NCI-H146 treated with DMSO at 0.1 percent for 48 hours (cell line): ENCODE measurements at regions not wholly inside any gene's neighbourhood (a gene's known extent, or its start where the extent isn't known, plus 50 kb on each side); places are given as distances from the start of the nearest gene placed in this dataset.
"Not testable (repeated sequence)": the region's sequence is repeated elsewhere in the genome, so short reads cannot be mapped to it uniquely, and the experiment has no call there.

Source experiments
- DNase-seq: peaks from one replicate; lab custom pipeline; 2025; ENCODE audit not compliant: unreplicated experiment; lab: John Stamatoyannopoulos, UW

DNA sequence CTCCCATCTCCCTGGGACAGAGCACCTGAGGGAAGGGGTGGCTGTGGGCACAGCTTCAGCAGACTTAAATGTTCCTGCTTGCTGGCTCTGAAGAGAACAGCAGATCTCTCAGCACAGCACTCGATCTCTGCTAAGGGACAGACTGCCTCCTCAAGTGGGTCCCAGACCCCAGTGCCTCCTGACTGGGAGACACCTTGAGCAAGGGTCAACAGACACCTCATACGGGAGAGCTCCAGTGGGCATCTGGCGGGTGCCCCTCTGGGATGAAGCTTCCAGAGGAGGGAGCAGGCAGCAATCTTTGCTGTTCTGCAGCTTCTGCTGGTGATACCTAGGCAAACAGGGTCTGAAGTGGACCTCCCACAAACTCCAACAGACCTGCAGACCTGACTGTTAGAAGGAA is 436.7 kb upstream of the CHRM2 start:
- not testable (repeated sequence) for DNase-seq

DNA sequence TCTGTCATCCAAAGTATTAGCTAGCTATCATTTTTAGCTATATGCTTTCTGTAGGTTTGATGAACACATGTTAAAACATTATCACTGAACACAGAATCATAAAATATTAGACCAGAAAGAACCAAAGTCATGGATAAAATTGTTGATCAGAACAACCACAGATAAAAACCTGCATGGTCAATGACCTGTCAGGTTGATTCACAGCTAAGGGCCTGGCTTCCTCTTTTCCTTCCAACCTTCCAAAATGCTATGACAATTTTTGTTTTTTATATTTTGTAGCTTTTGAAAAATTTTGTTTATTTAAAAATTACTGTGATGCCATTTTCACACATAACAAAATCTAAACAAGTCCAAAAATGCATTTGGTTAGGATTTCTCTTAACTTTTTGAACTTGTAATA is 444.4 kb upstream of the CHRM2 start:
- no peak for DNase-seq

DNA sequence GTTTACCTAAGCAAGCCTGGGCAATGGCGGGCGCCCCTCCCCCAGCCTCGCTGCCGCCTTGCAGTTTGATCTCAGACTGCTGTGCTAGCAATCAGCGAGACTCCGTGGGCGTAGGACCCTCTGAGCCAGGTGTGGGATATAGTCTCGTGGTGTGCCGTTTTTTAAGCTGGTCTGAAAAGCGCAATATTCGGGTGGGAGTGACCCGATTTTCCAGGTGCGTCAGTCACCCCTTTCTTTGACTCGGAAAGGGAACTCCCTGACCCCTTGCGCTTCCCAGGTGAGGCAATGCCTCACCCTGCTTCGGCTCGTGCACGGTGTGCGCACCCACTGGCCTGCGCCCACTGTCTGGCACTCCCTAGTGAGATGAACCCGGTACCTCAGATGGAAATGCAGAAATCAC is 442.6 kb upstream of the MTPN start:
- not testable (repeated sequence) for DNase-seq

DNA sequence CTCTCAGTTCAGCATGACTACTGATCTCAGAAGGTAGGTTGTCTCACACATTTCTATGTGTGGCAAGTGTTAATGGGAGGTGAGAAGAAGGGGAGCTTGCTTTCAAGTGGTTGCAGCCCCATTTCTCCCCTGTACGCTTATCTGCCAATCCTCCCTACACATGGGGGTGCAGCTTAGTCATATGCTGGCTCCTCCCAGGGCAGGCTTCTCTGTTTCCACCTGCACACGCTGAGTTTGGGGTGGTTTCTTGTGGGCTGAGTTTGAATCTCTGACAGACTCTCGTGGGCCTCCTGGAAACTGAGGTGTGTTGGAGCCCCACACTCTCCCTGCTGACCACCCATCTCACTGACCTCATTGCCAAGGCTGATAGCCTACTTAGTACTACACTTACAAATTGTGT is 435.8 kb upstream of the MTPN start:
- DNase-seq, result no peak

DNA sequence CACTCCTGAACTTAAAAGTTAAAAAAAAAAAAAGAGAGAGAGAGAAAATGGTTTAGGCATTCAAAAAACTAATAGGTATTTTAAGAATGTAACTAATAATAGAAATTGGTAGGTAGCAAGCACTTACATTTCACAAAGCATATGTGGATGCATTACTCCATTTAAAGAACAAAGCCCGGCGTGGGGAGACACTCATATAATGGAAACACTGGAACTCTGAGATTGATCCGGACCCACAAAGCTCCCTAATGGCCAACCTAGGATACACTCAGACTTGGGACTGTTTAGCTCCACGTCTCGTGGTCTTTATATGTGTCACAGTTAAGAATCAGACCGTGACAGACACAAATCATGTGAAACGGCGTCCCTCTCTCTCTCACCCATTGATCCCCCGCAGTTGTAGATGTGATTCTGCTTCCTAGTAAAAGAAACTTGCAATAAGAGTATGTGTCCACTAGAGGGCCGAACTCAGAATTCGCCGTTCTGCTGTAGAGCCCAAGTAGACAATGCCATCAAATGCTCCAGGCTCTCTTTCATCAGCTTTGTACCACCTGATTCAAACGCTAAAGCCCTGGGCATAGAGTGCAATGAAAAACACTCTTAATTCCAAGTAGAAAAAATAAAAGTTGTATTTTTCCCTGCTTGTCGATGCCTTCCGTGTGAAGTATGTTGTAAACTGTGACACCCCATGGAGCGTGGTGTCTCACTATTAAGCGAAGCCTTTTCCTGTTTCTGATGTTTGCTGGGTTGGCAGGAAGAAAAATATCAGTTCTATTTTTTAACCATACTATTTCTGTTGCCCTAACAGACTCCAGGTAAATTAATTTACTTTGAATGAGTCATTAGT is 429.0 kb upstream of the MTPN start:
- DNase-seq, result peak; percentile 14

DNA sequence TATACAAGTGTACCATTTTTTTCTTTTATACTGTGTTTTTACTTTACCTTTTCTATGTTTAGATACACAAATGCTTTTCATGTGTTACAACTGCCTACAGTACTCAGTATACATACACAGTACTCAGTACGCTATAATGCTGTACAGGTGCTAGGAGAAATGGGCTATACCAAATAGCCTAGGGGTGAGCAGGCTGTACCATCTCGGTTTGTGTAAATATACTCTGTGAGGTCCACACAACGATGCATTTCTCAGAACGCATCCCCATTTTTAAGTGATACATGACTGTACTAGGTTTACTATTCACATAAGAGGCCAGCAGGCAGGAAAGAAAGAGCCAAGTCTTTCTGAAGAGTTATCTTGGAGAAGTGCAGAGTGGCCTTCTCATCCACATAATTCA is 426.4 kb upstream of the MTPN start:
- DNase-seq, result no peak

DNA sequence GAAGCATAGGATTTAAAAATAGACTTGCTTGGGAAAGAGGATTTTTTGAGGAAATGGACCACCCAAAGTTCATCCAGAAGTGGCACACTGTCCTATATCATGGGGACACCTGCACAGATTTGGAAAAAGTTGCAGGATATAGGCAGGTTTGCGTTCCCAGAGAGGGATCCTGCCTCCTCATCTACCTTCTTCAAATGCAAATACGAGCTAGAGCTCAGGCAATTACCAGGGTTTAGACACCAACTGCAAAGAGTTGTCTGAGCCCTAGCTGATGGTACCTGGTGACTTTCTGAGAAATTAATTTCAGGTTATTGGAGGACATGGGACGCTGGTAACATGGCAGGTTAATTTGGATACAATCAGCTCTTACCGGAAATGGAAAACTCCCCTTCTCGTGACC is 423.7 kb upstream of the MTPN start:
- DNase-seq, result no peak

DNA sequence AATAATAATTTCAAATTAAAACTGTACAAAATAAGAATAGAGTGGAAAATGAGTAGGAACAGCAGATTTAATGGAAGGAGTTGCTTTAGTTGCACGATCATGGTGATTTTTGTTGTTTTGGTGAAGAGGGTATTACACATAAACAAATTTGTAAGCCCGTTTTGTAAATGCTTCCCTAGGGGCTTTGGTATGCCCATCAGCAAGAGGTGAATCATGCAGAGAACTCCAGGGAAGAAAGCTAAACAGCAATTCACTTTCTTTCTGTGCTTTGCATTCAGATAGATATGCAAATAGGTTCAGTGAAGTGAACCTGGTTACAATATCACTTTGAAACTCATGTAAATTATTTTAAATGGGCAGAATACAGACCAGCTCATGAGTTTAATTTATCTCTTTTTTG is 422.2 kb upstream of the MTPN start:
- DNase-seq, result no peak

DNA sequence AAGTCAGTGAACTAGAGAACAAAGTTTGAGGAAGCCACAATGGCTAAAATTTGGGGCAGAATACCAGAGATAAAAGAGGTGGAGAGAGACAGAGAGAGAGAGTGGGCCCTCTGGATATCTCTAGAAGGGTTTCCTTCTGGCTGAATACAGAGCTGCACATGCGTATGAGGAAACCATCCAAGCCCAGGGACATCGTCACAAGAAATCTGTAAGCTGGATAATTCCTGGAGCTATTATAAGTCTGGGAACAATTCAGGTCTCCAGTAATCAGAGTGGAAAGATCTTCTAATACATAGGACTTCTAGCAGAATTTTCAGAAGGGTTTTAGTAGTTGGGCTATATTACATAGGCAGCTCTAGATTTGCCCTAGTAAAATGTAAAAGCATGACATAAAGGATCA is 415.7 kb upstream of the MTPN start:
- DNase-seq, result no peak

DNA sequence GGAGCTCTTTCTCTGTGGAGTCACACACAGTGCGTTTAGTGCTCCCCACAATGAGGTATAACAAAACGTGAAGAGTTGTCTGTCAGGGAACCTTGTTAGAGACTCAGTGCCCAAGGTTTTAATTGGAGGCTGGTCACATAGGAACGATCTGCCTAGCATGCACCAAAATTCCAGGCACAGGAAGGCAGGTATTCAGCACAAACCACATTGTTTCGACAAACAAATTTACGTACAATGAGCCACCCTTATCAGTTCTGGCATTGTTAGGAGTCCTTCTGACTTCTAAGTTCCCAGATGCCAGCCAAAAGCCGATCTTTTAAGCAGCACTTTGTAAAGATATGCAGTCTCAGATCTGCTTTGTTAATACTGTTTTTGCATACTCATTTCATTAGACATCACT is 414.2 kb upstream of the MTPN start:
- no peak for DNase-seq

DNA sequence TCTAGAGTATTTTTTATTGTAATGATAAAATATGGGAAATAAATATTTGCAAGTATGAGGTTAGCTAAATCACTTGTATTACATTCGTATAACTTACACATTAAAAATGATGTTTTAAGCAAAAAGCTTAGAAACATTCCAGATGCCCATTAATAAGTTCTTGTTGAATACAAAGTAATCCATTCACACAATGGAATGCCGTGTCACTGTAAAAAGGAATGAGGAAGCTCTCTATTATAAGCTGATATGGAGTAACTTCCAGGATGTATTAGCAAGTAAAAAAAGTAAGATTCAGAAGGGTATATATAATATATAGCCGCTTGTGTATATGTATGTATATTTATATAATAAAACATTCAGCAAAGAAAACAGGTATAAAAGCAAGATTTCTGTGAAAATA is 412.8 kb upstream of the MTPN start:
- DNase-seq, result no peak

DNA sequence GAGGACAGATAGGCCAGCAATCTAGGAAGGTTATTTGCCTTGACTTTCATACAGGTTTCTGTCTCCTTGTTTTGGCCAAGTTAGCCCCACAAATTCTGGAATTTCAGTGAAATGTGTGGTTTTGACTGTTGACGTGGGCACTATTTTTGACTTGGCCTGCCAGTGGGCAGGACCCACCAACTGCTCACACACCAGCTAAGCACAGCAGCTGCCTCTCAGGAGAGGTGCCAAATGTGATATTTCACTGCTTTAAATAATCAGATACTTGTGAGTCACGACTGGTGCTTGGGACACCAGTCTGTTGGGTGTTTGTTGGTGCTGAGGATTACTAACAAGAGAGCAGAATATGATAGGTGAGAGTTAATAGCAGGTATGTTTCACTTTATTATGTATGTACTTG is 409.7 kb upstream of the MTPN start:
- DNase-seq, result no peak

DNA sequence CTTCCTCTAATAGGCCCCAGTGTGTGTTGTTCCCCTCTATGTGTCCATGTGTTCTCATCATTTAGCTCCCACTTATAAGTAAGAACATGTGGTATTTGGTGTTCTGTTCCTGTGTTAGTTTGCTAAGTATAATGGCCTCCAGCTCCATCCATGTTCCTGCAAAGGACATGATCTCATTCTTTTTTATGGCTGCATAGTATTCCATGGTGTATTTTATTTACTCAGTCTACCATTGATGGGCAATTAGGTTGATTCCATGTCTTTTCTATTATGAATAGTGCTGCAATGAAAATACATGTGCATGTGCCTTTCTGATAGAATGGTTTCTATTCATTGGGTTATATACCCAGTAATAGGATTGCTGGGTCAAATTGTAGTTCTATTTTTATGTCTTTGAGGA is 394.2 kb upstream of the MTPN start:
- DNase-seq, result not testable (repeated sequence)

DNA sequence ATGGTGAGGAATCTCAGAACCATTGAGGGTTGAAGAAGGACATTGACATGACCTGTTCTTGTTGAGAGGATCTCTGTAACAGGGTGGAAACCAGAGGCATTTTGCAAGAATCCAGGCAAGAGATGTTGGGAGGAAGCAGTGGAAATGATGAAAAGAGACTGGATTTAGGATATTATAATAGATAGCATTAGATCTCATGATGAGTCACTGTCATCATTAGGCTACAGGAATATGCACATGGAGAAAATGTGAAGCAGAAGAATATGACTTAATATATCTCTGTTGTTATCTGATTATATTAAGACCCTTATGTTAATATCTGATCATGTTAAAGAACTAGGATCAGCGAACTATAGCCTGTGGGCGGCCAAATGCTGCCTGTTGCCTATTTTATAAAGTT is 393.0 kb upstream of the MTPN start:
- DNase-seq, result no peak

DNA sequence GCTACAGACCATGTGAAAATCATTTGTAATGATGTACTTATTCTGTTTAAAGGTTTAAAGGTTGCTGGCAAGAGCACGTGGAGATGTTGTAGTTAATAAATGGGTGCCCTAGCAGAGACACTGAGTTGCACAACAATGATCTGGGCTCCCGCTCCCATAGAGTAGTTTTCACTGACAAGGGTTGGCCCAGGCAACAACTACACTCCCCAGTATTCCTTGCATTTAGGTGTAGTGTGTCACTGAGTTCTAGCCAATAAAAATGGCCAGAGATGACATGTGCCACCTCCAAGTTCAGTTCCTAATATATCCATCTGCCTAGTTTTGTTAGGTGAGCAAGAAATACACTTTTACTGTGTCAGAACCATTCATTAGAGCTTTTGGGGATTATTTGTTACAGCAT is 392.1 kb upstream of the MTPN start:
- DNase-seq, result no peak

DNA sequence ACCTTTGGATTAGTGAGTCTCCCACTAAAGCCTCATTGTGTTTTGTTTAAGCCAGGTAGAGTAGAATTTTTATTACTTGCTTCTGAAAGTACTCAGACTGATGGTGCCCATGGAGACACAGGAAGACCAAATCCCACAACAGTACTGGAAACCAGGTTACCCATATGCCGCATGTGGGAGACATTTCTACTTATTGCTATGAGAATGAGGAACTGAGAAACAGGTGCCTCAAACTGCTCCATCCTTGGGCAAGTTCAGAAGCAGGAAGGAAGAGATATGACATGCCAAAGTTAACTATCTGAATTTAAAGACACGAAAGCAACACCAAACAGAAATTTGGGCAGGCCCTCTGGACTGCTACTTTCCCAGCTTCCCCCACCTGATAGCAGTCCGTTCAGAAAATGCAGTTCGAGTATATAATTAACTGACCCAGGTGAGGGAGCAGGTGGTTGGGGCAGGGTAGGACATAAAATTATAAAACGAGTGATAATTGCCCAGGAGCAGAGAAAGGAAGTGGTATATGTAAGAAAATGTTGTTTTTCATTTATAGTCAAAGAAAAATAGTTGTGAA is 382.3 kb upstream of the MTPN start:
- DNase-seq, result no peak

DNA sequence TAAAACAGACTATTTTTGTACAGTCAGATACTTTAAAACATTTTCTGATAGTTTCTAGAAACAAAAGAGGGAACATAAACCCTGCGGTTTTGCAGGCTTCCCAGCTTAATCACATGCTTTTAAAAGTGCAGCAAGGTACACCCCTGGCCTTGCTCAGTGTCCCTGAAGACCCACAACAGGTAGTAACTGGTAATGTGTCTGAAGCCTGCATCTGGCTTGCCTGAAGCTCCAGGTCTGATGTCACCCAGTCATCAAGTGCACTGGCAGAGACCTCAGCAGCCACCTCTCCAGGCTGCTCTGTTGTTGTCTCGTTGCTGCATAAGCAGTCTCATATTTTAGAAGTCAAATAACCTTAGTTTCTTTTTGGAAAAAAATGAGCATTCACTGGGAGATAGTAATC is 376.1 kb upstream of the MTPN start:
- no peak for DNase-seq

DNA sequence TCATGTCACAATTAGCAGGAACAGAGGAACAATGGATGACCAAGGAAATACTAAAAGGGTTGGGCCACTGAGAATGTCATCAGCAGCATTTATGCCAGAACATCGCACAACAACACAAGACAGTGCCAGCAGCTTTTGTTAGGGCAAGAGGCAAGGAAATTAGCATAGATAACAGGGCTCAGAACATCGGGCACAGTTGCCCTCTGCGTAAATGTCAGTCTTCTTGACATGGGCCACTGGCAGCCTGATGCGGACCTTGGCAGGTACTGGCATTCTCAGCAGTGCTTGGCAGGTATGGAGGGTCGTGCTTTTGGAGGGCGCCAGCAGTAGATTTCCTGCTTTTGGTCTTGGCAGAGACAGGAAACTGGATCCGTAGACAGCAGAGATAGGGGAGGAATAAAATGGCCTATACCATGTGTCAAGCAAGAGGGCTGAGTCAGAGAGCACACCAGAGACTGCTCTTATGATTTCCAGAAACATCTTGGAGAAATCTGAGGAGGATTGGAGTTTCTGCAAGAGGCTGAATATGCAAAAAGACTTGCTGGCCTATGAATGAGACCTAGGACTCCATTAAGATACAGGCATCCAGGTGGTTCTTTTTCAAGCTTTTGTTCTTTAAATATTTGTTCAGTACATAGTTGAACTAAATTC is 371.5 kb upstream of the MTPN start:
- no peak for DNase-seq

DNA sequence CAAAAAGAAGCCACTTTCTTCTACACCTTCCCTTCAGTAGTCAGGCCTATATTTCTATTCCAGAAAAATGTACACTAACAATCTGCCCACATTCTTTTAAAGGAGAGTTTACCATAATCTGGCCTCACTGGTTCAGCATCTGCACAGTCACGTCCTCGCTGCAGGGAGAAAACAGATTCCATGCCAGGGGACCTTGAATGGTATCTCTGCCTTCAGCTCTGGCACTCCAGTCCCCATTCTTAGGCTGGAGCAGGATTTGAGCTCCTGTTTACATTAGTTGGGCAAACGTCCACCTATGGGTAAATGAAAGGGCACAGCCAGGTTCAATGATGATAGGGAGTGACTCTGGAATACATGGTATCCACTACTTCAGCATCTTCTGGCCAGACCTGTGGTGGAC is 371.0 kb upstream of the MTPN start:
- no peak for DNase-seq

DNA sequence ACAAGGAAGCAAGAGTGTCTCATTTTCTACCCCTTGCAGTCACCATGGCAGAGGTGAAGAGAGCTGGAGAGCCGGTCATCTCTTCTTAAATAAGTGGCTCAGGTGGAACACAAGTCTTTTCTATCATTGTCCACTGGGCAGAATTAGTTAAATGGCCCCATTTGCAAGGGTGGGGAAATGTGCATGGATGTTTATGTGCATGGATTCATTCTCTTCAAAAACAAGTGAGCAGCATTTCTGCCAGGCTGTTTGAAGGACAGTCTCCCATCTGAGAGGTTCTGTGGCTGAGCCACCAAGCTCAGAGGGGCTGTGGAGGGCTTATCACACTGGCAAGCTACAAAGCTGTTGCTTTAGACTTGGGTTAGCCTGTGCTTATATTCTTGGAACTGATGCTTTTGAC is 370.3 kb upstream of the MTPN start:
- DNase-seq, result no peak

DNA sequence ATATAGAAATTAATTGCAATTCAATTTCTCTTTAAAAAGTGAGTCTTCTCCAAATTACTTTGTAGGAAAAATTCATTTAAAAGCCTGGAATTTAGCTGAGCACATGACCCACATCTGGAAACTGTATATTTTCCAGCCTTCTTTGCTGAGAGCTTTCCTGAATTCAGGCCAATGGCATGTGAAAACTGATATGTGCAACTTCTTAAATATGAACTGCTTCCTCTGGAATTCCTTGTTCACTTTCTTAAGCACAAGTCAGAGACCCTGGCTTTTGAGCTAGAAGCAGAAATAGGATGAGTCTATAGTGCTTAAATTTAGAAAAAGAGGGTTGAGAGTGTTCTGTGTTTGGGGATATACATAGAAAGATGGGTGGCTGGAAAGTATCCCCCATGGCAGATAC is 365.1 kb upstream of the MTPN start:
- DNase-seq, result no peak

DNA sequence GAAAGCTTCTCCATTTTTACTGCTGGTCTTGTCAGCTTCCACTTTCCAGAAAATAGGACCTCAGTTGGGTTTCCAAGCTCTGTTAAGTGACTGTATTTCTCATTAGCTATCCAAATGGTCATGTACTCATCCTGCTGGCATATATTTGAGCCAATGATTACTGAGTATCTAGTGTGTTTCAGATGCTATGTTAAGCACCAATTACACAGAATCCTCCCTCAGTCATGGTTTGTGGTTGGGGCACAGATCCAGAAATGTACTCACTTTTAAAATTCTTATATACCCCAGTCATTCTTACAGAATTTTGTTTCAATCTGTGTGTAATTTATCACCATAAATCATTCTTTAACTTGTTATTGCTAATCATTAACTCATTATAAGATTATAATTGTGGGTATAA is 362.3 kb upstream of the MTPN start:
- DNase-seq, result no peak

DNA sequence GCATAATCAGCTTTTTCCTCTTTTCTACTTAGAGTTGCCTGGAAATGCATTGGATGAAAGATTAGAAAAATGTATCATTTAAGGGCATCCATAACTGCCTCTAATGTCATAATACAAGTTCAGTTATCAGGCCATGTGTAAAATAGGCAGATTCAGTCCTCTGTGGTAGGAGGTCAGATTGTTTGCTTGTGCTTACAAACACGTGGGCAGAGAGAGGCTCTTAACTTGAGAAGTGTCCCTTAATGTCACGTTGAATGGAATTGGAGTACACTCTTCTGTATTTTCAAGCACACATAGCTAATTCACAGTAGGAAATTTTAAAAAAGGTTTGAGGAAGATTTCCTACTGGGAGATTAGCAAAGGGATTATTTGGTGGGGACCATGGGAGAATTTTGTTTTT is 359.8 kb upstream of the MTPN start:
- no peak for DNase-seq
